ENCODE measurements at regions not wholly inside any gene's neighbourhood (a gene's known extent, or its start where the extent isn't known, plus 50 kb on each side); places are given as distances from the start of the nearest gene placed in this dataset.

- Histone ChIP-seq H3K4me3 (no peak overlapping the region), H3K36me3 (no peaks in the 10 kb centered on the region), H3K4me1 (ENCODE audit: control insufficient read depth in 1 of 2, low read depth in 2 of 2) (no peaks in the 10 kb centered on the region), H3K9me3 (no peaks in the 10 kb centered on the region), H3K27me3 (replicated peaks; ENCODE audit: insufficient read depth) (no peaks in the 10 kb centered on the region), H3K27ac (no peak overlapping the region)
- DNase-seq (ENCODE audit: low spot score) (no peak), ATAC-seq (ENCODE audit: insufficient number of reproducible peaks, low FRiP score, low read depth) (no peak)
- TF ChIP-seq, protein P1, sequence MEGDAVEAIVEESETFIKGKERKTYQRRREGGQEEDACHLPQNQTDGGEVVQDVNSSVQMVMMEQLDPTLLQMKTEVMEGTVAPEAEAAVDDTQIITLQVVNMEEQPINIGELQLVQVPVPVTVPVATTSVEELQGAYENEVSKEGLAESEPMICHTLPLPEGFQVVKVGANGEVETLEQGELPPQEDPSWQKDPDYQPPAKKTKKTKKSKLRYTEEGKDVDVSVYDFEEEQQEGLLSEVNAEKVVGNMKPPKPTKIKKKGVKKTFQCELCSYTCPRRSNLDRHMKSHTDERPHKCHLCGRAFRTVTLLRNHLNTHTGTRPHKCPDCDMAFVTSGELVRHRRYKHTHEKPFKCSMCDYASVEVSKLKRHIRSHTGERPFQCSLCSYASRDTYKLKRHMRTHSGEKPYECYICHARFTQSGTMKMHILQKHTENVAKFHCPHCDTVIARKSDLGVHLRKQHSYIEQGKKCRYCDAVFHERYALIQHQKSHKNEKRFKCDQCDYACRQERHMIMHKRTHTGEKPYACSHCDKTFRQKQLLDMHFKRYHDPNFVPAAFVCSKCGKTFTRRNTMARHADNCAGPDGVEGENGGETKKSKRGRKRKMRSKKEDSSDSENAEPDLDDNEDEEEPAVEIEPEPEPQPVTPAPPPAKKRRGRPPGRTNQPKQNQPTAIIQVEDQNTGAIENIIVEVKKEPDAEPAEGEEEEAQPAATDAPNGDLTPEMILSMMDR (IDR thresholded peaks at IDR 0.05) = no peak
Measured at GRCh38 chr5:154543380-154543779, 65.4 kb upstream of the HAND1 start.

- no peak for DNase-seq (ENCODE audit: low spot score)
- ATAC-seq (ENCODE audit: insufficient number of reproducible peaks, low FRiP score, low read depth) = no peak
- H3K4me3 ChIP-seq = no peak overlapping the region
- no peaks in the 10 kb centered on the region for H3K9me3 ChIP-seq
- no peaks in the 10 kb centered on the region for H3K27me3 ChIP-seq (replicated peaks; ENCODE audit: insufficient read depth)
- H3K36me3 ChIP-seq = no peaks in the 10 kb centered on the region
- no peak overlapping the region for H3K27ac ChIP-seq
- TF ChIP-seq, protein P1 (IDR thresholded peaks at IDR 0.05) = no peak
- no peaks in the 10 kb centered on the region for H3K4me1 ChIP-seq (ENCODE audit: control insufficient read depth in 1 of 2, low read depth in 2 of 2)
Measured at GRCh38 chr5:154542581-154542980, 64.6 kb upstream of the HAND1 start.

- no peaks in the 10 kb centered on the region for H3K27me3 ChIP-seq (replicated peaks; ENCODE audit: insufficient read depth)
- ATAC-seq (ENCODE audit: insufficient number of reproducible peaks, low FRiP score, low read depth) (no peak), DNase-seq (ENCODE audit: low spot score) (no peak)
- TF ChIP-seq, protein P1 (IDR thresholded peaks at IDR 0.05) = no peak
- H3K27ac ChIP-seq = no peak overlapping the region
- H3K36me3 ChIP-seq = no peaks in the 10 kb centered on the region
- no peaks in the 10 kb centered on the region for H3K4me1 ChIP-seq (ENCODE audit: control insufficient read depth in 1 of 2, low read depth in 2 of 2)
- no peaks in the 10 kb centered on the region for H3K9me3 ChIP-seq
- no peak overlapping the region for H3K4me3 ChIP-seq
Measured at GRCh38 chr5:154542000-154542399, 64.0 kb upstream of the HAND1 start.

DNA sequence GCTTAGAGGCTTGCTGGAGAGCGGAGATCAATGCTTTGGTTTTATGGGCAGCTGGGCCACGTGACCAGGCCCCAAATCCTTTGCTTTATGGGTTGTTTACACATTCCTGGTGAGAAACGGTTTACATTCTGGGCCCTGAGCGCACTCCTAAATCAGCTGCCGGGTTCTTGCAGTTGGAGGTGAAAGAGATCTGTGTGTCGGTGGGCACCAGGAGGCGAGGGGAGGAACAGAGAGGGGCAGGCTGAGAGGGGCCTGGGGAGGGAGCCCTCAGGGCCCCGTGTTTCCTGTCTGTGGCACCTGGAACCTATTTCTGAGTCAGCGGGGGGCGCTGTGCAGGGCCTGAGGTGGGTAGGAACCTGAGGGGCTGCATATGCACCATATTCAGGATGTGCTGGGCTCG is 63.5 kb upstream of the HAND1 start:
- TF ChIP-seq, protein P1 (IDR thresholded peaks at IDR 0.05) = no peak
- DNase-seq (ENCODE audit: low spot score) (no peak), ATAC-seq (ENCODE audit: insufficient number of reproducible peaks, low FRiP score, low read depth) (no peak)
- Histone ChIP-seq H3K27ac (no peak overlapping the region), H3K36me3 (no peaks in the 10 kb centered on the region), H3K9me3 (no peaks in the 10 kb centered on the region), H3K4me1 (ENCODE audit: control insufficient read depth in 1 of 2, low read depth in 2 of 2) (no peaks in the 10 kb centered on the region), H3K27me3 (replicated peaks; ENCODE audit: insufficient read depth) (no peaks in the 10 kb centered on the region), H3K4me3 (no peak overlapping the region)

- no peak for ATAC-seq (ENCODE audit: insufficient number of reproducible peaks, low FRiP score, low read depth)
- H3K4me1 ChIP-seq (ENCODE audit: control insufficient read depth in 1 of 2, low read depth in 2 of 2) = no peaks in the 10 kb centered on the region
- H3K9me3 ChIP-seq = no peaks in the 10 kb centered on the region
- no peak overlapping the region for H3K4me3 ChIP-seq
- H3K36me3 ChIP-seq = no peaks in the 10 kb centered on the region
- no peaks in the 10 kb centered on the region for H3K27me3 ChIP-seq (replicated peaks; ENCODE audit: insufficient read depth)
- no peak overlapping the region for H3K27ac ChIP-seq
- DNase-seq (ENCODE audit: low spot score) = no peak
- TF ChIP-seq, protein P1 (IDR thresholded peaks at IDR 0.05) = no peak
Measured at GRCh38 chr5:154540600-154540999, 62.6 kb upstream of the HAND1 start.

Measured in thoracic aorta (tissue), 2 donors.